ENCODE measurements at regions not wholly inside any gene's neighbourhood (a gene's known extent, or its start where the extent isn't known, plus 50 kb on each side); places are given as distances from the start of the nearest gene placed in this dataset.

- in situ Hi-C loops (cut with MboI) = no loop called here
- no peak for FAIRE-seq
- ATAC-seq = no peak
- TF ChIP-seq ARID4B (CRISPR knock-in tag; IDR thresholded peaks at IDR 0.05) (no peak), PHB2 (IDR thresholded peaks at IDR 0.05; ENCODE audit: low read depth) (no peak), REST (IDR thresholded peaks at IDR 0.05; ENCODE audit: borderline replicate concordance) (no peak), REST (CRISPR knock-in tag; IDR thresholded peaks at IDR 0.05; ENCODE audit: low read depth) (no peak)
- H2AFZ ChIP-seq (ENCODE audit: low read depth, low read length) = peak overlapping the region; percentile 9; the same call in 1 of the 2 replicates
- H3K4me3 ChIP-seq = no peak overlapping the region
- no peaks in the 10 kb centered on the region for H4K20me1 ChIP-seq (replicated peaks; ENCODE audit: control insufficient read depth, insufficient read depth, low read length)
- POLR2A ChIA-PET = no interaction called here
- no peaks in the 10 kb centered on the region for H3K9me3 ChIP-seq (replicated peaks; ENCODE audit: control insufficient read depth, insufficient read depth, low read depth, low read length)
- peaks cover 0 to 19% of the 10 kb centered on the region in 2 experiments; a peak in 3 of 5 replicates for H3K4me1 ChIP-seq (replicated peaks in 1 of 2; ENCODE audit: control insufficient read depth in 2 of 2, insufficient read depth in 2 of 2, low read length in 2 of 2)
- no peaks in the 10 kb centered on the region for H3K79me2 ChIP-seq (ENCODE audit: control insufficient read depth, insufficient read depth, low read length)
- CTCF ChIA-PET (ENCODE audit: low intra/inter-chr PET ratio) = no interaction called here
- intact Hi-C loops (cut with micrococcal nuclease) = no loop called here
- no peak overlapping the region for H3K9ac ChIP-seq (ENCODE audit: insufficient read depth in 1 of 2, low read depth in 2 of 2, low read length in 2 of 2)
- H3K27me3 ChIP-seq (ENCODE audit: control insufficient read depth in 2 of 2, insufficient read depth in 2 of 2, low read length in 2 of 2) = peaks cover 3 to 9% of the 10 kb centered on the region in 2 experiments; a peak in 2 of 5 replicates
- no peak overlapping the region for H3K27ac ChIP-seq (ENCODE audit: extremely low read depth, low read depth, low read length)
- no TSS peak for BruUV-seq (replicated peaks)
- DNase-seq (ENCODE audit: extremely low read depth in 1 of 4, low spot score in 3 of 4) = no peak
- H3K4me2 ChIP-seq (ENCODE audit: insufficient read depth, low read length) = no peak overlapping the region
- H3K36me3 ChIP-seq (ENCODE audit: control insufficient read depth, insufficient read depth, low read length) = no peaks in the 10 kb centered on the region
- no peaks in the 10 kb centered on the region for H3K9me1 ChIP-seq (ENCODE audit: control insufficient read depth, insufficient read depth, low read length)
- WGBS (ENCODE audit: insufficient coverage, low coverage, missing lambda C conversion rate) = 43% methylated on average over 9 of the region's 9 CpGs
Measured at GRCh38 chr16:29321585-29321984, 84.9 kb downstream of the NPIPB11 start.

Measured in K562 (cell line).